HepG2 (cell line): ENCODE measurements at regions not wholly inside any gene's neighbourhood (a gene's known extent, or its start where the extent isn't known, plus 50 kb on each side); places are given as distances from the start of the nearest gene placed in this dataset.

Experiments
- FOXP1 ChIP-seq, 2 experiments: fragments of 450-650 bp in 1 of 2; IDR thresholded peaks; 2 replicates each; pipeline ENCODE4 v1.6.1; 2017 to 2018; ENCODE audit warnings: antibody characterized with exemption in 1 of 2
- HNF4A ChIP-seq: sonication (generic); formaldehyde crosslinking; IDR thresholded peaks from 2 replicates; pipeline ENCODE4 v1.4.0; 2020; ENCODE audit warnings: missing genetic modification reagents
- KLF13 ChIP-seq: sonication (generic); formaldehyde crosslinking; IDR thresholded peaks from 2 replicates; pipeline ENCODE4 v1.4.0; 2020; ENCODE audit warnings: mild to moderate bottlenecking, missing genetic modification reagents
- KMT2B ChIP-seq: IDR thresholded peaks from 2 replicates; pipeline ENCODE4 v1.6.1; 2016; ENCODE audit warnings: missing genetic modification reagents, missing compliant biosample characterization
- PLRG1 ChIP-seq: fragments of 450-650 bp; conservative IDR thresholded peaks from 2 replicates; pipeline ENCODE4 v1.6.1; 2016
- ZNF317 ChIP-seq: sonication (generic); formaldehyde crosslinking; IDR thresholded peaks from 2 replicates; pipeline ENCODE4 v1.5.0; 2020; ENCODE audit warnings: mild to moderate bottlenecking, missing genetic modification reagents
- ZNF557 ChIP-seq: sonication (generic); formaldehyde crosslinking; IDR thresholded peaks from 2 replicates; pipeline ENCODE4 v1.4.0; 2020; ENCODE audit warnings: missing genetic modification reagents
- ZNF768 ChIP-seq: sonication (generic); formaldehyde crosslinking; IDR thresholded peaks from 2 replicates; pipeline ENCODE4 v1.4.0; 2020; ENCODE audit warnings: missing genetic modification reagents
- TF ChIP-seq, protein P1 (sequence below): sonication (generic); formaldehyde crosslinking; IDR thresholded peaks from 2 replicates; pipeline ENCODE4 v1.4.0; 2020; ENCODE audit warnings: missing genetic modification reagents, borderline replicate concordance
- TF ChIP-seq, protein P2 (sequence below): IDR thresholded peaks from 2 replicates; pipeline ENCODE4 v1.6.1; 2016; ENCODE audit warnings: control low read depth
- TF ChIP-seq, protein P3 (sequence below): sonication (generic); formaldehyde crosslinking; IDR thresholded peaks from 2 replicates; pipeline ENCODE4 v1.5.1; 2020; ENCODE audit warnings: missing genetic modification reagents, mild to moderate bottlenecking, borderline replicate concordance
- TF ChIP-seq, protein P4 (sequence below): sonication (generic); formaldehyde crosslinking; IDR thresholded peaks from 2 replicates; pipeline ENCODE4 v1.4.0; 2020; ENCODE audit warnings: missing genetic modification reagents
- TF ChIP-seq, protein P5 (sequence below): IDR thresholded peaks from 2 replicates; pipeline ENCODE4 v1.6.1; 2016; ENCODE audit warnings: missing biosample characterization, missing genetic modification reagents, low read depth

DNA sequence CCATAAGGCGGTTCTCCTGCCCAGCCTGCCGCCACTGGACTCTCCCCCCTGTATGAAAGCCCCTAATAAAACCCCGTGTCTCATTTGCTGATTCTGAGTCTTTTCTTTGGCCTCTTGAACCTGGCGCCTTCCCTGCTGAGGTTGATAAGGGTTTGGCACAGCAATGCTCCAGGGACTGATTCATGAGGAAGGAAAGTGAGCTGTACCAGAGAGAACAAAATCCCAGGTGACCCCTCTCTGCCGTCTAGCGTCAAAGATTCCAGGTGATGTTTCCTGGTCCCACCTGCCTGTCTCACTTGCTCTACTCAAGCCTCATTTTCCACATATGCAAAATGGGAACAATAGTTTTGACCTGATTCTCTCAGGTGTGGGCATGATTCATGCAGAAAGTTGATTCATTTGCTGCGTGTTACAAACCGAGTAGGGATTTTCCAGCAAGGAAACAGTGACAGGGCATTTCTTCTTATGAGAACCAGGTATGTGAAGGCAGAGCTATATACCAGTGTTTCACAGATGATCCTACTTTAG lies 730.6 kb upstream of the IGFBP3 start (continued):
- TF ChIP-seq, protein P1, sequence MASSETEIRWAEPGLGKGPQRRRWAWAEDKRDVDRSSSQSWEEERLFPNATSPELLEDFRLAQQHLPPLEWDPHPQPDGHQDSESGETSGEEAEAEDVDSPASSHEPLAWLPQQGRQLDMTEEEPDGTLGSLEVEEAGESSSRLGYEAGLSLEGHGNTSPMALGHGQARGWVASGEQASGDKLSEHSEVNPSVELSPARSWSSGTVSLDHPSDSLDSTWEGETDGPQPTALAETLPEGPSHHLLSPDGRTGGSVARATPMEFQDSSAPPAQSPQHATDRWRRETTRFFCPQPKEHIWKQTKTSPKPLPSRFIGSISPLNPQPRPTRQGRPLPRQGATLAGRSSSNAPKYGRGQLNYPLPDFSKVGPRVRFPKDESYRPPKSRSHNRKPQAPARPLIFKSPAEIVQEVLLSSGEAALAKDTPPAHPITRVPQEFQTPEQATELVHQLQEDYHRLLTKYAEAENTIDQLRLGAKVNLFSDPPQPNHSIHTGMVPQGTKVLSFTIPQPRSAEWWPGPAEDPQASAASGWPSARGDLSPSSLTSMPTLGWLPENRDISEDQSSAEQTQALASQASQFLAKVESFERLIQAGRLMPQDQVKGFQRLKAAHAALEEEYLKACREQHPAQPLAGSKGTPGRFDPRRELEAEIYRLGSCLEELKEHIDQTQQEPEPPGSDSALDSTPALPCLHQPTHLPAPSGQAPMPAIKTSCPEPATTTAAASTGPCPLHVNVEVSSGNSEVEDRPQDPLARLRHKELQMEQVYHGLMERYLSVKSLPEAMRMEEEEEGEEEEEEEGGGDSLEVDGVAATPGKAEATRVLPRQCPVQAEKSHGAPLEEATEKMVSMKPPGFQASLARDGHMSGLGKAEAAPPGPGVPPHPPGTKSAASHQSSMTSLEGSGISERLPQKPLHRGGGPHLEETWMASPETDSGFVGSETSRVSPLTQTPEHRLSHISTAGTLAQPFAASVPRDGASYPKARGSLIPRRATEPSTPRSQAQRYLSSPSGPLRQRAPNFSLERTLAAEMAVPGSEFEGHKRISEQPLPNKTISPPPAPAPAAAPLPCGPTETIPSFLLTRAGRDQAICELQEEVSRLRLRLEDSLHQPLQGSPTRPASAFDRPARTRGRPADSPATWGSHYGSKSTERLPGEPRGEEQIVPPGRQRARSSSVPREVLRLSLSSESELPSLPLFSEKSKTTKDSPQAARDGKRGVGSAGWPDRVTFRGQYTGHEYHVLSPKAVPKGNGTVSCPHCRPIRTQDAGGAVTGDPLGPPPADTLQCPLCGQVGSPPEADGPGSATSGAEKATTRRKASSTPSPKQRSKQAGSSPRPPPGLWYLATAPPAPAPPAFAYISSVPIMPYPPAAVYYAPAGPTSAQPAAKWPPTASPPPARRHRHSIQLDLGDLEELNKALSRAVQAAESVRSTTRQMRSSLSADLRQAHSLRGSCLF (CRISPR knock-in tag) = no peak
- no peak for TF ChIP-seq ZNF768
- TF ChIP-seq, protein P2, sequence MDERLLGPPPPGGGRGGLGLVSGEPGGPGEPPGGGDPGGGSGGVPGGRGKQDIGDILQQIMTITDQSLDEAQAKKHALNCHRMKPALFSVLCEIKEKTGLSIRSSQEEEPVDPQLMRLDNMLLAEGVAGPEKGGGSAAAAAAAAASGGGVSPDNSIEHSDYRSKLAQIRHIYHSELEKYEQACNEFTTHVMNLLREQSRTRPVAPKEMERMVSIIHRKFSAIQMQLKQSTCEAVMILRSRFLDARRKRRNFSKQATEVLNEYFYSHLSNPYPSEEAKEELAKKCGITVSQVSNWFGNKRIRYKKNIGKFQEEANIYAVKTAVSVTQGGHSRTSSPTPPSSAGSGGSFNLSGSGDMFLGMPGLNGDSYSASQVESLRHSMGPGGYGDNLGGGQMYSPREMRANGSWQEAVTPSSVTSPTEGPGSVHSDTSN (CRISPR knock-in tag) = no peak
- TF ChIP-seq ZNF557 (CRISPR knock-in tag) = no peak
- TF ChIP-seq KLF13 (CRISPR knock-in tag) = no peak
- TF ChIP-seq, protein P3, sequence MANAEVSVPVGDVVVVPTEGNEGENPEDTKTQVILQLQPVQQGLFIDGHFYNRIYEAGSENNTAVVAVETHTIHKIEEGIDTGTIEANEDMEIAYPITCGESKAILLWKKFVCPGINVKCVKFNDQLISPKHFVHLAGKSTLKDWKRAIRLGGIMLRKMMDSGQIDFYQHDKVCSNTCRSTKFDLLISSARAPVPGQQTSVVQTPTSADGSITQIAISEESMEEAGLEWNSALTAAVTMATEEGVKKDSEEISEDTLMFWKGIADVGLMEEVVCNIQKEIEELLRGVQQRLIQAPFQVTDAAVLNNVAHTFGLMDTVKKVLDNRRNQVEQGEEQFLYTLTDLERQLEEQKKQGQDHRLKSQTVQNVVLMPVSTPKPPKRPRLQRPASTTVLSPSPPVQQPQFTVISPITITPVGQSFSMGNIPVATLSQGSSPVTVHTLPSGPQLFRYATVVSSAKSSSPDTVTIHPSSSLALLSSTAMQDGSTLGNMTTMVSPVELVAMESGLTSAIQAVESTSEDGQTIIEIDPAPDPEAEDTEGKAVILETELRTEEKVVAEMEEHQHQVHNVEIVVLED (CRISPR knock-in tag) = no peak
- TF ChIP-seq HNF4A (CRISPR knock-in tag) = no peak
- TF ChIP-seq, protein P4, sequence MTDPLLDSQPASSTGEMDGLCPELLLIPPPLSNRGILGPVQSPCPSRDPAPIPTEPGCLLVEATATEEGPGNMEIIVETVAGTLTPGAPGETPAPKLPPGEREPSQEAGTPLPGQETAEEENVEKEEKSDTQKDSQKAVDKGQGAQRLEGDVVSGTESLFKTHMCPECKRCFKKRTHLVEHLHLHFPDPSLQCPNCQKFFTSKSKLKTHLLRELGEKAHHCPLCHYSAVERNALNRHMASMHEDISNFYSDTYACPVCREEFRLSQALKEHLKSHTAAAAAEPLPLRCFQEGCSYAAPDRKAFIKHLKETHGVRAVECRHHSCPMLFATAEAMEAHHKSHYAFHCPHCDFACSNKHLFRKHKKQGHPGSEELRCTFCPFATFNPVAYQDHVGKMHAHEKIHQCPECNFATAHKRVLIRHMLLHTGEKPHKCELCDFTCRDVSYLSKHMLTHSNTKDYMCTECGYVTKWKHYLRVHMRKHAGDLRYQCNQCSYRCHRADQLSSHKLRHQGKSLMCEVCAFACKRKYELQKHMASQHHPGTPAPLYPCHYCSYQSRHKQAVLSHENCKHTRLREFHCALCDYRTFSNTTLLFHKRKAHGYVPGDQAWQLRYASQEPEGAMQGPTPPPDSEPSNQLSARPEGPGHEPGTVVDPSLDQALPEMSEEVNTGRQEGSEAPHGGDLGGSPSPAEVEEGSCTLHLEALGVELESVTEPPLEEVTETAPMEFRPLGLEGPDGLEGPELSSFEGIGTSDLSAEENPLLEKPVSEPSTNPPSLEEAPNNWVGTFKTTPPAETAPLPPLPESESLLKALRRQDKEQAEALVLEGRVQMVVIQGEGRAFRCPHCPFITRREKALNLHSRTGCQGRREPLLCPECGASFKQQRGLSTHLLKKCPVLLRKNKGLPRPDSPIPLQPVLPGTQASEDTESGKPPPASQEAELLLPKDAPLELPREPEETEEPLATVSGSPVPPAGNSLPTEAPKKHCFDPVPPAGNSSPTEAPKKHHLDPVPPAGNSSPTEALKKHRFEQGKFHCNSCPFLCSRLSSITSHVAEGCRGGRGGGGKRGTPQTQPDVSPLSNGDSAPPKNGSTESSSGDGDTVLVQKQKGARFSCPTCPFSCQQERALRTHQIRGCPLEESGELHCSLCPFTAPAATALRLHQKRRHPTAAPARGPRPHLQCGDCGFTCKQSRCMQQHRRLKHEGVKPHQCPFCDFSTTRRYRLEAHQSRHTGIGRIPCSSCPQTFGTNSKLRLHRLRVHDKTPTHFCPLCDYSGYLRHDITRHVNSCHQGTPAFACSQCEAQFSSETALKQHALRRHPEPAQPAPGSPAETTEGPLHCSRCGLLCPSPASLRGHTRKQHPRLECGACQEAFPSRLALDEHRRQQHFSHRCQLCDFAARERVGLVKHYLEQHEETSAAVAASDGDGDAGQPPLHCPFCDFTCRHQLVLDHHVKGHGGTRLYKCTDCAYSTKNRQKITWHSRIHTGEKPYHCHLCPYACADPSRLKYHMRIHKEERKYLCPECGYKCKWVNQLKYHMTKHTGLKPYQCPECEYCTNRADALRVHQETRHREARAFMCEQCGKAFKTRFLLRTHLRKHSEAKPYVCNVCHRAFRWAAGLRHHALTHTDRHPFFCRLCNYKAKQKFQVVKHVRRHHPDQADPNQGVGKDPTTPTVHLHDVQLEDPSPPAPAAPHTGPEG (CRISPR knock-in tag) = no peak
- TF ChIP-seq, protein P5, sequence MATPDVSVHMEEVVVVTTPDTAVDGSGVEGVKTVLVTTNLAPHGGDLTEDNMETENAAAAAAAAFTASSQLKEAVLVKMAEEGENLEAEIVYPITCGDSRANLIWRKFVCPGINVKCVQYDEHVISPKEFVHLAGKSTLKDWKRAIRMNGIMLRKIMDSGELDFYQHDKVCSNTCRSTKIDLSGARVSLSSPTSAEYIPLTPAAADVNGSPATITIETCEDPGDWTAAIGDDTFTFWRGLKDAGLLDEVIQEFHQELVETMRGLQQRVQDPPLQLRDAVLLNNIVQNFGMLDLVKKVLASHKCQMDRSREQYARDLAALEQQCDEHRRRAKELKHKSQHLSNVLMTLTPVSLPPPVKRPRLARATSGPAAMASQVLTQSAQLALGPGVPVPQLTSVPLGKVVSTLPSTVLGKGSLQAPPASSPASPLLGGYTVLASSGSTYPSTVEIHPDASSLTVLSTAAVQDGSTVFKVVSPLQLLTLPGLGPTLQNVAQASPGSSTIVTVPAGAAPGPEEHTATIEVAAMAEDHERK (CRISPR knock-in tag) = no peak
- TF ChIP-seq FOXP1 (IDR thresholded peaks at IDR 0.05) = no peak
- TF ChIP-seq FOXP1 (CRISPR knock-in tag; IDR thresholded peaks at IDR 0.05) = no peak
- TF ChIP-seq PLRG1 = no peak
- TF ChIP-seq KMT2B (CRISPR knock-in tag) = no peak
- TF ChIP-seq ZNF317 (CRISPR knock-in tag) = no peak
